ENCODE measurements at regions not wholly inside any gene's neighbourhood (a gene's known extent, or its start where the extent isn't known, plus 50 kb on each side); places are given as distances from the start of the nearest gene placed in this dataset.
"Not testable (repeated sequence)": the region's sequence is repeated elsewhere in the genome, so short reads cannot be mapped to it uniquely, and the experiment has no call there.

DNA sequence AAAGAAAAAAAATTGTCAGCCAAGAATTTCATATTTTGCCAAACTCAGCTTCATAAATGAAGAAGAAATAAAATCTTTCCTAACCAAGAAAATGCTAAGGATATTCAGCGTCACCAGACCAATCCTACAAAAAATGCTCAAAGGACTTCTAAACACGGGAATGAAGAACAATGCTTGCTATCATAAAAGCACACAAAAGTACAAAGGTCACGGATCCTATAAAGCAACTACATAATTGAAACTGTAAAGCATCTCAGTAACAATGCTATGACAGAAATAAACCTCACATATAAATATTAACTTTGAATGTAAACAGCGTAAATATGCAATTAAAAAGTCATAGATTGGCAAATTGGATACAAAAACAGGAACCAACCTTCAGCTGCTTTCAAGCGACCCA, 1314.6 kb upstream of the GYPC start:
- H3K27ac ChIP-seq: no peak overlapping the region
- no peak for TF ChIP-seq ZFX (IDR thresholded peaks at IDR 0.05; ENCODE audit: borderline replicate concordance)
- TF ChIP-seq, protein P1, sequence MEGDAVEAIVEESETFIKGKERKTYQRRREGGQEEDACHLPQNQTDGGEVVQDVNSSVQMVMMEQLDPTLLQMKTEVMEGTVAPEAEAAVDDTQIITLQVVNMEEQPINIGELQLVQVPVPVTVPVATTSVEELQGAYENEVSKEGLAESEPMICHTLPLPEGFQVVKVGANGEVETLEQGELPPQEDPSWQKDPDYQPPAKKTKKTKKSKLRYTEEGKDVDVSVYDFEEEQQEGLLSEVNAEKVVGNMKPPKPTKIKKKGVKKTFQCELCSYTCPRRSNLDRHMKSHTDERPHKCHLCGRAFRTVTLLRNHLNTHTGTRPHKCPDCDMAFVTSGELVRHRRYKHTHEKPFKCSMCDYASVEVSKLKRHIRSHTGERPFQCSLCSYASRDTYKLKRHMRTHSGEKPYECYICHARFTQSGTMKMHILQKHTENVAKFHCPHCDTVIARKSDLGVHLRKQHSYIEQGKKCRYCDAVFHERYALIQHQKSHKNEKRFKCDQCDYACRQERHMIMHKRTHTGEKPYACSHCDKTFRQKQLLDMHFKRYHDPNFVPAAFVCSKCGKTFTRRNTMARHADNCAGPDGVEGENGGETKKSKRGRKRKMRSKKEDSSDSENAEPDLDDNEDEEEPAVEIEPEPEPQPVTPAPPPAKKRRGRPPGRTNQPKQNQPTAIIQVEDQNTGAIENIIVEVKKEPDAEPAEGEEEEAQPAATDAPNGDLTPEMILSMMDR (IDR thresholded peaks at IDR 0.05): no peak

- H3K27ac ChIP-seq: not testable (repeated sequence)
Measured at GRCh38 chr2:125353542-125353941, 1302.4 kb upstream of the GYPC start.

GRCh38 chr2:125364192-125364983, 1291.6 kb upstream of the GYPC start:
- no peak overlapping the region for H3K27ac ChIP-seq
- TF ChIP-seq ZFX (IDR thresholded peaks at IDR 0.05; ENCODE audit: borderline replicate concordance): no peak
- TF ChIP-seq, protein P1 (IDR thresholded peaks at IDR 0.05): no peak

DNA sequence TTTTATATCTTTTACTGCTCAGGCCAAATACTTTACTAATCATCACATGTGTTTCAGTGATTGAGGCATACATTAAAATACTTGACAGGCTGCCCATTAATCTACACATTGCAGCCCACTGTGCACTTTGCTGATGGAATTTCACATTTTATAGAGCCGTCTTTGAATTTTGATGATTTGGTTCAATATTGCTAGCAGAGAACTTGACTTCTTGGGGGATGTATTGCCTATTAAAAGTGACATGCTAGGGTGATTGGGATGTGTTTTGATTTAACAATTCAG, 1291.0 kb upstream of the GYPC start:
- TF ChIP-seq ZFX (IDR thresholded peaks at IDR 0.05; ENCODE audit: borderline replicate concordance): no peak
- TF ChIP-seq, protein P1 (IDR thresholded peaks at IDR 0.05): no peak
- H3K27ac ChIP-seq: no peak overlapping the region

- H3K27ac ChIP-seq: no peak overlapping the region
- TF ChIP-seq, protein P1 (IDR thresholded peaks at IDR 0.05): no peak
- TF ChIP-seq ZFX (IDR thresholded peaks at IDR 0.05; ENCODE audit: borderline replicate concordance): no peak
Measured at GRCh38 chr2:125371867-125372266, 1284.1 kb upstream of the GYPC start.

- no peak for TF ChIP-seq ZFX (IDR thresholded peaks at IDR 0.05; ENCODE audit: borderline replicate concordance)
- TF ChIP-seq, protein P1 (IDR thresholded peaks at IDR 0.05): no peak
- H3K27ac ChIP-seq: no peak overlapping the region
Measured at GRCh38 chr2:125373293-125373692, 1282.7 kb upstream of the GYPC start.

DNA sequence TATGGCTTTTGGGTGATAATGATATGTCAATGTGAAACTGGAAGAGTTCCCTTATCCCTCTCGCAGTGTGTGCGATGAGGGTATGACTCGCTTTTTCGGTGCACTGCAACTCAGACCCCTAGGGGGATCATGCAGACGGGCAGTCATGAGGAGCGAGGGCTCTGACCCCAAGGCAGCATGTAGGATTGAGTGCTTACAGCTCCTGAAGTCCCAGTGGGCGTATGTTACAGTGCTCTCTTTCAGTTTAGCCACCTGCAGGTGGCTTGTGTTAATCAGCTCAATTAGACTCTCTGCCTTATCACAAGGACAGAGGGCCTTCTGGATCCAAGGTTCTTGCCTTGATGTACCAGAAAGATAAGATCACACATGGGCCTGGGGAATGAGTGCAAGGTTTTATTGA, 1269.9 kb upstream of the GYPC start:
- H3K27ac ChIP-seq: no peak overlapping the region
- TF ChIP-seq ZFX (IDR thresholded peaks at IDR 0.05; ENCODE audit: borderline replicate concordance): no peak
- TF ChIP-seq, protein P1 (IDR thresholded peaks at IDR 0.05): no peak

Data from 22Rv1 (cell line).